ENCODE measurements at regions not wholly inside any gene's neighbourhood (a gene's known extent, or its start where the extent isn't known, plus 50 kb on each side); places are given as distances from the start of the nearest gene placed in this dataset.

DNA sequence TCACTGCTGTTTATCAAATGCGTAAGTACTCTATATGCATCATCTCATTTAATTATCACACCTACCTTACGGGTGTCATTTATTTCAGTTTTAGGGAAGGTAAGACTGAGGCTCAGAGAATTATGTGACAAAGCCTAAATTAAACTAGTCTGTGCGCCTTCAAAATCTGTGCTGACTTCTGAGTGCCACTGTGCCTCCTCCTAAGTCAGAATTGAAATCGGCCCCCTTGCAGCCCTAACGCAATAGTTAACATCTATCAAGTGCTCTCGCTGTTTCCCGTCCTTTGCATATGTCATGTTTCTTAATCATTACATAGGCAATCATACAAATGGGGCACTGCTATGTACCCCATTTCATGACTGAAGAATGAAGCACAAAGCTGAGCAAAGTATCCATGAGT, 79.0 kb upstream of the PDE10A start (continued):
- TF ChIP-seq, protein P1, sequence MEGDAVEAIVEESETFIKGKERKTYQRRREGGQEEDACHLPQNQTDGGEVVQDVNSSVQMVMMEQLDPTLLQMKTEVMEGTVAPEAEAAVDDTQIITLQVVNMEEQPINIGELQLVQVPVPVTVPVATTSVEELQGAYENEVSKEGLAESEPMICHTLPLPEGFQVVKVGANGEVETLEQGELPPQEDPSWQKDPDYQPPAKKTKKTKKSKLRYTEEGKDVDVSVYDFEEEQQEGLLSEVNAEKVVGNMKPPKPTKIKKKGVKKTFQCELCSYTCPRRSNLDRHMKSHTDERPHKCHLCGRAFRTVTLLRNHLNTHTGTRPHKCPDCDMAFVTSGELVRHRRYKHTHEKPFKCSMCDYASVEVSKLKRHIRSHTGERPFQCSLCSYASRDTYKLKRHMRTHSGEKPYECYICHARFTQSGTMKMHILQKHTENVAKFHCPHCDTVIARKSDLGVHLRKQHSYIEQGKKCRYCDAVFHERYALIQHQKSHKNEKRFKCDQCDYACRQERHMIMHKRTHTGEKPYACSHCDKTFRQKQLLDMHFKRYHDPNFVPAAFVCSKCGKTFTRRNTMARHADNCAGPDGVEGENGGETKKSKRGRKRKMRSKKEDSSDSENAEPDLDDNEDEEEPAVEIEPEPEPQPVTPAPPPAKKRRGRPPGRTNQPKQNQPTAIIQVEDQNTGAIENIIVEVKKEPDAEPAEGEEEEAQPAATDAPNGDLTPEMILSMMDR (conservative IDR thresholded peaks at IDR 0.05; ENCODE audit: low read depth in 2 of 2): no peak
- TF ChIP-seq ZNF114 (CRISPR knock-in tag; IDR thresholded peaks at IDR 0.05): no peak
- TF ChIP-seq, protein P2, sequence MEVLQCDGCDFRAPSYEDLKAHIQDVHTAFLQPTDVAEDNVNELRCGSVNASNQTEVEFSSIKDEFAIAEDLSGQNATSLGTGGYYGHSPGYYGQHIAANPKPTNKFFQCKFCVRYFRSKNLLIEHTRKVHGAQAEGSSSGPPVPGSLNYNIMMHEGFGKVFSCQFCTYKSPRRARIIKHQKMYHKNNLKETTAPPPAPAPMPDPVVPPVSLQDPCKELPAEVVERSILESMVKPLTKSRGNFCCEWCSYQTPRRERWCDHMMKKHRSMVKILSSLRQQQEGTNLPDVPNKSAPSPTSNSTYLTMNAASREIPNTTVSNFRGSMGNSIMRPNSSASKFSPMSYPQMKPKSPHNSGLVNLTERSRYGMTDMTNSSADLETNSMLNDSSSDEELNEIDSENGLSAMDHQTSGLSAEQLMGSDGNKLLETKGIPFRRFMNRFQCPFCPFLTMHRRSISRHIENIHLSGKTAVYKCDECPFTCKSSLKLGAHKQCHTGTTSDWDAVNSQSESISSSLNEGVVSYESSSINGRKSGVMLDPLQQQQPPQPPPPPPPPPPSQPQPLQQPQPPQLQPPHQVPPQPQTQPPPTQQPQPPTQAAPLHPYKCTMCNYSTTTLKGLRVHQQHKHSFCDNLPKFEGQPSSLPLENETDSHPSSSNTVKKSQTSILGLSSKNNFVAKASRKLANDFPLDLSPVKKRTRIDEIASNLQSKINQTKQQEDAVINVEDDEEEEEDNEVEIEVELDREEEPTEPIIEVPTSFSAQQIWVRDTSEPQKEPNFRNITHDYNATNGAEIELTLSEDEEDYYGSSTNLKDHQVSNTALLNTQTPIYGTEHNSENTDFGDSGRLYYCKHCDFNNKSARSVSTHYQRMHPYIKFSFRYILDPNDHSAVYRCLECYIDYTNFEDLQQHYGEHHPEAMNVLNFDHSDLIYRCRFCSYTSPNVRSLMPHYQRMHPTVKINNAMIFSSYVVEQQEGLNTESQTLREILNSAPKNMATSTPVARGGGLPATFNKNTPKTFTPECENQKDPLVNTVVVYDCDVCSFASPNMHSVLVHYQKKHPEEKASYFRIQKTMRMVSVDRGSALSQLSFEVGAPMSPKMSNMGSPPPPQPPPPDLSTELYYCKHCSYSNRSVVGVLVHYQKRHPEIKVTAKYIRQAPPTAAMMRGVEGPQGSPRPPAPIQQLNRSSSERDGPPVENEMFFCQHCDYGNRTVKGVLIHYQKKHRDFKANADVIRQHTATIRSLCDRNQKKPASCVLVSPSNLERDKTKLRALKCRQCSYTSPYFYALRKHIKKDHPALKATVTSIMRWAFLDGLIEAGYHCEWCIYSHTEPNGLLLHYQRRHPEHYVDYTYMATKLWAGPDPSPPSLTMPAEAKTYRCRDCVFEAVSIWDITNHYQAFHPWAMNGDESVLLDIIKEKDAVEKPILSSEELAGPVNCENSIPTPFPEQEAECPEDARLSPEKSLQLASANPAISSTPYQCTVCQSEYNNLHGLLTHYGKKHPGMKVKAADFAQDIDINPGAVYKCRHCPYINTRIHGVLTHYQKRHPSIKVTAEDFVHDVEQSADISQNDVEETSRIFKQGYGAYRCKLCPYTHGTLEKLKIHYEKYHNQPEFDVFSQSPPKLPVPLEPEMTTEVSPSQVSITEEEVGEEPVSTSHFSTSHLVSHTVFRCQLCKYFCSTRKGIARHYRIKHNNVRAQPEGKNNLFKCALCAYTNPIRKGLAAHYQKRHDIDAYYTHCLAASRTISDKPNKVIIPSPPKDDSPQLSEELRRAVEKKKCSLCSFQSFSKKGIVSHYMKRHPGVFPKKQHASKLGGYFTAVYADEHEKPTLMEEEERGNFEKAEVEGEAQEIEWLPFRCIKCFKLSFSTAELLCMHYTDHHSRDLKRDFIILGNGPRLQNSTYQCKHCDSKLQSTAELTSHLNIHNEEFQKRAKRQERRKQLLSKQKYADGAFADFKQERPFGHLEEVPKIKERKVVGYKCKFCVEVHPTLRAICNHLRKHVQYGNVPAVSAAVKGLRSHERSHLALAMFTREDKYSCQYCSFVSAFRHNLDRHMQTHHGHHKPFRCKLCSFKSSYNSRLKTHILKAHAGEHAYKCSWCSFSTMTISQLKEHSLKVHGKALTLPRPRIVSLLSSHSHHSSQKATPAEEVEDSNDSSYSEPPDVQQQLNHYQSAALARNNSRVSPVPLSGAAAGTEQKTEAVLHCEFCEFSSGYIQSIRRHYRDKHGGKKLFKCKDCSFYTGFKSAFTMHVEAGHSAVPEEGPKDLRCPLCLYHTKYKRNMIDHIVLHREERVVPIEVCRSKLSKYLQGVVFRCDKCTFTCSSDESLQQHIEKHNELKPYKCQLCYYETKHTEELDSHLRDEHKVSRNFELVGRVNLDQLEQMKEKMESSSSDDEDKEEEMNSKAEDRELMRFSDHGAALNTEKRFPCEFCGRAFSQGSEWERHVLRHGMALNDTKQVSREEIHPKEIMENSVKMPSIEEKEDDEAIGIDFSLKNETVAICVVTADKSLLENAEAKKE (CRISPR knock-in tag; IDR thresholded peaks at IDR 0.05): no peak
- TF ChIP-seq STAT1 (IDR thresholded peaks at IDR 0.05; ENCODE audit: unreplicated experiment): no peak

DNA sequence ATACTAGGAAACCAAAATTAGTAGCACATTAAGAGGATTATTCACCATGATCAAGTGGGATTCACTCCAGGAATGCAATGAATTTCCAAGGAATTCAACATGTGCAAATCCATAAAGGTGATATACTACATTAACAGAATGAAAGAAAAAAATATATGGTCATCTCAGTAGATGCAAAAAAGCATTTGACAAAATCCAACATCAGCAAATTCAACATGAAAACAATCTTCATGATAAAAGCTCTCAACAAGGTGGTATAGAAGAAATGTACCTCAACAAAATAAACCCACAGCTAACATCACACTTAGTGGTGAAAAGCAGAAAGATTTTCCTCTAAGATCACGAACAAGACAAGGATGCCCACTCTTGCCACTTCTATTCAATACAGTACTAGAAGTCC, 74.4 kb upstream of the PDE10A start:
- DNase-seq (ENCODE audit: low spot score) (no peak), ATAC-seq (no peak)
- Histone ChIP-seq H3K4me2 (no peak overlapping the region), H2AFZ (no peak overlapping the region), H3K36me3 (ENCODE audit: insufficient read depth) (no peaks in the 10 kb centered on the region), H4K20me1 (replicated peaks; ENCODE audit: insufficient read depth) (no peaks in the 10 kb centered on the region), H3F3A (replicated peaks; ENCODE audit: low read depth) (no peaks in the 10 kb centered on the region), H3K27me3 (ENCODE audit: insufficient read depth) (no peaks in the 10 kb centered on the region), H3K79me2 (replicated peaks; ENCODE audit: insufficient read depth) (no peaks in the 10 kb centered on the region), H3K27ac (ENCODE audit: low read depth) (no peak overlapping the region), H3K4me1 (ENCODE audit: insufficient read depth) (no peaks in the 10 kb centered on the region), H3K4me3 (no peak overlapping the region), H3K9me2 (ENCODE audit: insufficient read depth) (peaks cover 6% of the 10 kb centered on the region; the same call in 1 of the 2 replicates)
- Mint-ChIP-seq H3K36me3 (ENCODE audit: low read depth) (peaks cover 3% of the 10 kb centered on the region; the same call in 1 of the 3 replicates), H3K4me3 (no peak overlapping the region), H3K9me3 (peaks cover 10% of the 10 kb centered on the region), H3K4me1 (no peaks in the 10 kb centered on the region), H3K27me3 (ENCODE audit: insufficient read depth, low read depth, poor library complexity) (no peaks in the 10 kb centered on the region), H3K27ac (no peak overlapping the region)
- TF ChIP-seq EZH2phosphoT487 (IDR thresholded peaks at IDR 0.05; ENCODE audit: unreplicated experiment) (no peak), ZNF331 (CRISPR knock-in tag; IDR thresholded peaks at IDR 0.05; ENCODE audit: low read depth) (no peak)
- TF ChIP-seq, protein P3, sequence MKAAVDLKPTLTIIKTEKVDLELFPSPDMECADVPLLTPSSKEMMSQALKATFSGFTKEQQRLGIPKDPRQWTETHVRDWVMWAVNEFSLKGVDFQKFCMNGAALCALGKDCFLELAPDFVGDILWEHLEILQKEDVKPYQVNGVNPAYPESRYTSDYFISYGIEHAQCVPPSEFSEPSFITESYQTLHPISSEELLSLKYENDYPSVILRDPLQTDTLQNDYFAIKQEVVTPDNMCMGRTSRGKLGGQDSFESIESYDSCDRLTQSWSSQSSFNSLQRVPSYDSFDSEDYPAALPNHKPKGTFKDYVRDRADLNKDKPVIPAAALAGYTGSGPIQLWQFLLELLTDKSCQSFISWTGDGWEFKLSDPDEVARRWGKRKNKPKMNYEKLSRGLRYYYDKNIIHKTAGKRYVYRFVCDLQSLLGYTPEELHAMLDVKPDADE (IDR thresholded peaks at IDR 0.05): no peak
- TF ChIP-seq, protein P2 (CRISPR knock-in tag; IDR thresholded peaks at IDR 0.05): no peak

Measured in GM23338 (cell line).